T-helper 1 cell (primary cell): ENCODE measurements at regions not wholly inside any gene's neighbourhood (a gene's known extent, or its start where the extent isn't known, plus 50 kb on each side); places are given as distances from the start of the nearest gene placed in this dataset.

Source experiments
- DNase-seq, 5 donors: peaks; one replicate each; pipeline ENCODE4 v3.0.0-alpha.2; 2012 to 2020

DNA sequence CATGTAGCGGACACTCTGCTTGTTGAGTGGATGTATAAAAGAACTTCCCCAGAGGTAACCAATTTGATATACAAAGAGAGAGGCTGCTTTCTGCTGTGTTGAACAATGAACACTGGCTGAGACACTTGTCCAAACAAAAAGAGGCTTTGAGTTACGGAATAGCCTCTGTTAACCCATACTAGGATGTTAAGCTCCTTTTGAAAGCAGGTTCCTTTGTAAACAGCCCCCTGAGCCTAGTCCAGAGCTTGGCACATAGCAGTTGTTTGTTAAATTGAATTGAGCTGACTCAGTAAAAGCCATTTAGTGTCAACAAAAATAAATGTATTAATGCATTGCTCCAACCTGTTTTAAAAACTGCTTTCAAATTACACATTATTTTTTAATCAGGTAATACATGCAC, 200.1 kb downstream of the MZT1 start:
- no peak for DNase-seq

DNA sequence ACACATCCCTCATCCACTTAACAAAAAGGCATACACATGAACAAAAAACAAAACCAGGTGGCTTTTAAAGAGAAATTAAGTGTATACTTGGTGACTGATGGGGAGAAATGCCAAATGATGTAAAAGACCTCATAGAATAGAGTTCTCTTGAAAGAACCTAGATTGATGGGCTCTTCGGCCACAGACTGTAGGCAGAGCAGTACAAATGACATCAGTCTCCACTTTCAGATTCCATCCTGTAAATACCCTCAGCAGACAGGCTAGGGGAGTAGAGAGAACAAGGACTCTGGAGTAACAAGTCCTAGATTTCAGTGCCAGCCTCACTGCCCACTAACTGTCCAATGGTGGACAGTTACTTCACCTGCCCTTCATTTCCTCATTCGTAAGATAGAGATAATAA, 203.8 kb downstream of the MZT1 start:
- DNase-seq = no peak

DNA sequence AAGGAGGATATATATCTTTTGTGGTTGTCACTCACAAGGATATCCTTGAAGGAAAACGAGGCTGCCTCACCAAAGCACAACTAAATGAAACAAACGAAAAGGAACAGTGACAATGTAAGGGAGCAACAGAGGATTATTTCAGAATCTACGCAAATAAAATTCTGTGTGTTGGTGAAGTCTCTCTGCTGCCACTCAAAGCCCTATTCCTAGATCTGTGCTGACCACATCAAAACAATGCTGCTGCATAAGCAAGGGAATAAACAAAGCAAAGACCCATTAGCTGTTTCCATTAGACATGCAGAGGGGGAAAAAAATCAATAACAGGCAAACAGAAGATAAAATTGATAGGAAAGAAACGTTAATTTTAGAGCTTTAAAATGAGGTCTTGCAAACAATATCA, 204.4 kb downstream of the MZT1 start:
- no peak for DNase-seq

DNA sequence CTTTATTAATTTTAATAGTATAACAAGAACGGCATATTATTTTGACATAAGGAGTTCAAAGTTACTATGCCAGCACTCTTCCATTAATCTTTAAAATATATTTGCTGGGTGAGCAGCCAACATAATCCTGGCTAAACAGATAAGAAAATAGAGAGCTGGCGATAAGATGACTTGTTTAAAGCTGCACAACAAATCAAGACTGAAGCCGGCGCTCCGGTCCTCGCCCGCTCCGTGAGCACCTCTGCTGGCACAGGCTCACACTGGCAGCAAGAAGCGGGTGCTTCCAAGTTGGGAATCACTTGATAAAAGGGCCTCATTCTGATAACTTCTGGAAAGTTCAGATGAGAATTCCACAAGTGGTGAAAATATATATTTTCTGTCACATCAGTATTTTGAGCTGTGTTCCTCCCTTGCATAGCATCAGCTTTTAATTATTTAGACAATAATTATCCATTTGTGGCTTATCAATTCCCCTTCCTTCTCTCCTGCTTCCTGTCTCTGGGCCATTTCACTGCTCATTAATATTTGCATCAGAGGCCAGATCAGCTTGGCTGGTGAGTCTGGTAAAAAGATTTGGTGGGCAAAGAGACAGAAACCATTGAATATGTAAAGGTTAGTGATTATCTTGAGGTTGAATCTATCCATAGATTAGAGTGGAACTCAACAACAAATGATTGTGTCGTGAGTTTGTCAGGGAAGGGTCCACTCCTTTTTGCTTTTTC, 205.3 kb downstream of the MZT1 start:
- no peak for DNase-seq

- no peak for DNase-seq
Observed at GRCh38 chr13:72514146-72514545, 213.3 kb downstream of the MZT1 start.

DNA sequence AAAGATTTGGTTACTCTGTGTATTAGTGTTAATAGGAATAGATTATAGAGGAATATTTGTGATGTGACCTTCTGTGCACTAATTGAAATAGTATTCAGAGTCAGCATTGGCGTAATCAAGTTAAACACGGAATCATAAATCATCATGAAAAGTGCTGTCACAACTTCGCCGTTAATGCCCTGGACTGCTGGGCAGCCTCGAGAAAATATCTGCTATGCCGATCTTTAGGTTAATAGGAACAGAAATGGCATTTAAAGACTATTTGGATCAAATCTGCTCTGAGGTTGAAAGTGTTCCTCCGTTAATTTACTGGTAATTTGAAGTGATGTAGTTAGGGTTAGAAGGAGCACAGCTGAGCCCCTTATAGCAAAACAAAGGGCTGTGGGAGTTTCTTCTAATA, 219.0 kb downstream of the MZT1 start:
- DNase-seq = no peak

DNA sequence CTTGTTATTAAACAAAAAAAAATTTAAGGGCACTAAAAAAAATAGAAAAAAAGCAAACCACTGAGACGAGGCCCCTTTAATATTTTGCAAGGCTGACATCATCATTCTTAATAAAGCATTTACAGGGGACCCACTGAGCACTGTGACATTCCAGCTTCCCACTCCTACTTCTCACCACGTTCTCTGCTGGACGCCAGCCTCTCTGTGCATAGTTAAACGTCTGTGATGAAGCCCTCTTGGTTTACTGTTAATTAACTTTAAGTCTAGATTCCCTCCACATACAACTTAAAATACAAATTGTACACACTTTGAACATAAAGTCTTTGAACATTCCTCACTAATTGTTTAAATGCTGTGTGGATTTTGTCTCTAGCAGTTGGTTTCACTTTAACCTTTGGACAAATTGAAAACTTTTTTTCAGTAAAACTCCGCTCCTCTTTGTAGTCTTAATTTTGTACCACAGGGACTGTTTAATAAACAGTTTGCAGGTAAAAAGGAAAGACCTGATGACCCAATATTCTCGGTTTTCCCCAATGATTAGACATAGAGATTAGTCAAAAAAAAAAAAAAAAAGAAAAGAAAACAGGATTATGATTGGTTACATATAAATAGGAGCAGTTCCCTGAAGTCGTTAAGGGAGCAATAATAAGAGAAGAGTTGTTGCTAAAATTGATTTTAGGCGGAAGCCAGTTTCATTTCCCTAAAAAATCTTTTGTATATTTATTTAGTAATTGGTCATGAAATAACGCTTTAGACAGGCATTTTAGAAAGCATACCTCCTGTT, 219.8 kb downstream of the MZT1 start:
- DNase-seq = no peak

DNA sequence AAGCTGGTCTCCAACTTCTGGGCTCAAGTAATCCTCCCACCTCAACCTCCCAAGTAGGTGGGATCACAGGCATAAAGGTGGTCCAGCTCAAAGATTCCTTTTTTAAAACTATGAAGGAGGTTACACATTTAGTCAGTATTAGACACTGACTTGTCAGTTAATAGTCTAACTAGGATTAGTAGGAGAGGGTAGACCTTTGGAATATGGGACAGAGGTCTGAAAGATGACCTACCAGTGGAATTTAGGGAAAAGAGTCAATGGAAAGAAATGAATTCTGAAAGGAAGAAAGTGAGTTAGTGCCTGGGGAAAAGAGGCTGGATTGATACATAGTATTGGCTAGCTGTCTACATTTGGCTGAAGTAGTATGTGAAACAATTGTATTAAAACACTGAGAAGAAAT, 220.7 kb downstream of the MZT1 start:
- no peak for DNase-seq

- no peak for DNase-seq
Observed at GRCh38 chr13:72505376-72505775, 222.1 kb downstream of the MZT1 start.

DNA sequence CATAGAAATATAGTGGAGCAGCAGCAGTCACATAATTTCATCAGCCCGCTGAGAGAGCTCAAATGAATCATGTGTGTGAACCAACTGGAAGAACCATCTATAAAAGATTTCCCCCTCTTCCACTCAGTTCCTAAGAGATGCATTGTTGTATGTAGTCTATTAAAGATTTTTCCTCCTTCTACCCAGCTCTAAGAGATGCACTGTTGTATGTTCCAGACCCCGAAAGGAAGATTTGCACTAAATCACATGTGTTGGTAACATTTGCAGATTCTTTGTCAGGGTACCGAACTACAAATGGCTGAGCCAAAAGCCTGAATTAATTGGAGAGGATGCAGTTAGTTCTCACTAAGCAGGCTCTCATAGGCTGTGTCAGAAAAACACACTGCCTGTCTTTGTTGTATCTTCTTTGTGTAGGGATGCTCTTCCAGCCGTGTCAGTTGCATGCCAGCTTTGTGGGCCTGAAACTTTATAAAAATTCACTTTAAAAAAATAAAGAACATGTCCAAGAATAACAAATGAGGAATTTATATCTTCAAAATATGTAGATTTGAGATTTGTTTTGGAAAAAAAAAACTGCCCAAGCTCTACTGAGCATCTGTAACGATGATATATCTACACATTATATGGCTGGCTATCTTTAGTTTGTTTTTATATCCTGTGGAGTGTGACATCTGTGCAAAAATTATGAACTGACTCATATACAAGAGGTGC, 223.1 kb downstream of the MZT1 start:
- no peak for DNase-seq

DNA sequence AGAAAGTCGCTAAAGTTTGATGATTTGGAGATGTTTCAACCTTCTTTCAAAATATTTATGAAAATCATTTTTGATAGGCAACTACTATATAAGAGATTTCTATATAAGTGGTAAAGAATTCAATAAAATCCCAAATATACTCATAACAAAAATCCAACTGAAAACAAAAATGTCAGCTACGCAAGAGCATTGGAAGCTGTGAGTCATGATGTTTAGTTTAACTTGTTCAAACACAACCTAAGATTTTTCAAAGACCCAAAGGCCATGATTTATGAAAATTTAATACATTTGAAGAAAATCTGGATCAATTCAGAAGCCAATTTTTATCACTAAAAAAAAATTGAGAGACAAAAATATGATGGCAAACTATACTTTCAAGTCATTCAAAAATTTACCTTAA, 226.6 kb downstream of the MZT1 start:
- DNase-seq = no peak

DNA sequence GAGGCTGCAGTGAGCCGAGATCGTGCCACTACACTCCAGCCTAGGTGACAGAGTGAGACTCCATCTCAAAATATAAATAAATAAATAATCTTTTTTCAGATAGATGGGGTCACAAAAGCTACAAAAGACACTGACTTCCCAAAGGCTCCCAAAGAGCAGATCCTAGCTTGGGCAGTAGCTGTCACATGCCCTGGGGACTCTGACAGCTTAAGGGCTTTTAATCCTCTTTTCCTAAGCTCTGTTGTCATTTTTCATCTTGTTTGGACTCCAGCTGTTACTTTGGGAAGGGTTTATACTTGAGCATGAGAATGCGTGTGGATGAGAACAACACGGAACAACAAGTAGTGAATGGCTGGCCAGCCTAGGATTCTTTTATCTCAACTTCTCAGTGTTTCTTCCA, 231.7 kb downstream of the MZT1 start:
- no peak for DNase-seq

DNA sequence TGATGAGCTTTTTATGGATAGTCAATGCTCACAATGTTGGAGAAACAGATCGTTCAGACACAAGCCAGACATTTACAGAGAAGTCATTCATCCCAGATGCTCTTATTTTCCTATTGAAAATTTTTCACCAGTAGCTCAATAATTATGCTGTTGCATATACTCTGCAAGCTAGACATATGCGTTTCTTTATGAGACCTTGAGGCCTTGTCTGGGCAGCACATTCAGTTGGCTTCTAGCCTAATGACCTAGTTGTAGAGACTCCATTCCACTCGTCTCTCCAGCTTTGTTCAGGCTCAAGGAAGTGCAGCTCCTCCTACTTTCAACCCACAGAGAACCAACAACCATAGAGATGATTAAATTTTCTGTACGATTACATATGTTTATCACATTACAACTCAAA, 237.7 kb downstream of the MZT1 start:
- no peak for DNase-seq

DNA sequence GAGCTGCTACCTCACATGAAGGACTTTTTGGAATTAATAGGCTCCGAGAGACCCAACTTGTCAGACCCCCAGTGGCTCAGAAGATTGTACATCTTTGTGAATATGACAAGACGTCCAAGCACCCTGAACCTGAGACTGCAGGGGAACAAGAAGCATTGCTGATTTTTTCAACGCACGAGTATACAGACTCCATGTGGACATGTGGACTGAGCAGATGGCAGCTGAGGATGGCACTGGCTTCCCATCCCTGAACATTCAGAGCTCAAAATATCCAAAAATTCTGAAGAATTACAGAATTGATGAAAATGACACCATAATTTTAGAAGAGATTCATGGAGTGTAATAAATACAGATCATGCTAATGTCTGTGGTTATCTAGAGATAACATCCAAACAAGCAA, 254.1 kb downstream of the MZT1 start:
- DNase-seq = no peak

GRCh38 chr13:72469906-72470305, 257.5 kb downstream of the MZT1 start:
- DNase-seq = no peak

DNA sequence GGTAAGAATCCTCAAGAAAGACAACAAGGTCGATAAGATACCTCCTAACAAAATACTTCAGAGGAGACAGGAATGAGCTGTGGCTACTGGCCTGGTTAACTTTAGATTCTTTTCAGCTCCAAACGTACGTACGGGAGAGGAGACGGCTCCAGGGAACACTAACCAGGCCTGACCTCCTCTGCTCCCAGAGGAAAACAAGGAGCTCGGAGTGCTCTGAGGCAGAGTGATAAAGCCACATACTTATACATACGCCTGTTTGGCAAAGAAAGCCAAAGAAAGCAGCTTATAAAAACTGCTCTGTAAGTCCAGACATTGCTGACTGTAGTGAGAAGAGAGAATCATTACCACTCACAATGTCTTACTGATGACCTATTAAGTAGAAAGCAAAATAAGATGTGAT, 263.9 kb downstream of the MZT1 start:
- DNase-seq = no peak

DNA sequence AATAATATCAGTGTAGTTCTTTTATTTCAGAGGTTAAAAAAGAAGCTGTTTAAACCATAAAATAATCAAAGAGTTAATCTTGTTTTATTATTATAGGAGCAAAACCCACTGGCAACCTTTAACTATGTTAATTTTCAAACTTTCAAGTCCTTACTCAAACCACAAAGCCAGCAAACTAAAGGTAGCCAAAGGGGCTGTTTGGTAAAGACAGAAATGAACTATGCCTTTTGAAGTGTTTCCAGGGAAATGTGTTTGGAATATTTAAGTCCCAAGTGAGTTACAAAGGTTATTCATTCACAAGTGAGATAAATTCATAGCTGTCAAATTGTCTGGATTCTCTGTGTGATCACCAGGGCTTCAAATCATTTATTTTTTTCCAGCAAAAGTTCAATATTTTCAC, 264.7 kb downstream of the MZT1 start:
- no peak for DNase-seq

DNA sequence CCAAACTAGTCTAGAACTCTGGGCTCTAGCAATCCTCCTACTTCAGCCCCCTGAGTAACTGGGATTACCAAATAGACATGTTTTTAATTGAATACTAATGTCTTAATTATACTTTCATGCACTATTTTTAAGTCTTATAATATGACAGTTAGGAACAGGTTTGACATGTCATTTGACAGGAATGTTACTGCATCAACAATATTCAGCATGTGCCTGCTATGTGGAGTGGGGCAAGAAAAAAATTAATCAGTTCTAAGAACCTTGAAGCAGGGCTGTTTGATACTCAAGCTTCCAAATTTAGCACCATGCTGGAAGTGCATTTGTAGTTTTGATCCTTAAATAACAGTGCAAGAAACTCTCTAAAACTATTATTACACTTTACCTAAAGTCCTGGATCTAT, 265.3 kb downstream of the MZT1 start:
- no peak for DNase-seq

DNA sequence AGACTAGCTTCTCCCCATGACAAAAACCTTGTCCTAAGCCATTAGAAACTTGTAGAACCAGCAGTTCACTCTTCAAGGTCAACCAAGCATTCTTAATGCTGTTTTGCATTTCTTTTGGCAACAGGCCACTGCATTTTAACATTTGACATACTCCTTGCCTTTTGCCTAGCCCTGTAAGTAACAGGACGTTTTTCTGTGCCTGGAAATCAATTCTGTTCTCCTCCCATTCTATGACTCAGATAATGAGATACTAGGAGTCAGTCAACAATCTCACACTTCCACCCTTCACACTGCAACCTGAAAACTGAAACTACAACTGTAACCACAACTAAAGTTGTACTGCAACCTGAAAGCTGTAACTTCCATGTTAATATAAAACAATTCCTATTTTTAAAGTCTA, 268.7 kb downstream of the MZT1 start:
- no peak for DNase-seq

- DNase-seq = no peak
Observed at GRCh38 chr13:72457151-72457550, 270.3 kb downstream of the MZT1 start.

- DNase-seq = no peak
Observed at GRCh38 chr13:72456486-72456885, 270.9 kb downstream of the MZT1 start.

- DNase-seq = no peak
Observed at GRCh38 chr13:72453161-72453560, 274.3 kb downstream of the MZT1 start.

DNA sequence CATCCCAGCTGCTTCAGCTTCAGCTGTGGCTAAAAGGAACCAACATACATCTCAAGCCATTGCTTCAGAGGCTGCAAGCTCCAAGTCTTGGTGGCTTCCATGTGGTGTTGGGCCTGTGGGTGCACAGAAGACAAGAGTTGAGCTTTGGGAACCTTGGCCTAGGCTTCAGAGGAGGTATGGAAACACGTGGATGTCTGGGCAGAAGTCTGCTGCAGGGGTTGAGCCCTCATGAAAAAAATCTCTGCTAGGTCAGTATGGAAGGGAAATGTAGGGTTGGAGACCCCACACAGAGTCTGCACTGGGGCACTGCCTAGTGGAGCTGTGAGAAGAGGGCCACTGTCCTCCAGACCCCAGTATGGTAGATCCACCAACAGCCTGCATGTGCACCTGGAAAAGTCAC, 279.3 kb downstream of the MZT1 start:
- no peak for DNase-seq

DNA sequence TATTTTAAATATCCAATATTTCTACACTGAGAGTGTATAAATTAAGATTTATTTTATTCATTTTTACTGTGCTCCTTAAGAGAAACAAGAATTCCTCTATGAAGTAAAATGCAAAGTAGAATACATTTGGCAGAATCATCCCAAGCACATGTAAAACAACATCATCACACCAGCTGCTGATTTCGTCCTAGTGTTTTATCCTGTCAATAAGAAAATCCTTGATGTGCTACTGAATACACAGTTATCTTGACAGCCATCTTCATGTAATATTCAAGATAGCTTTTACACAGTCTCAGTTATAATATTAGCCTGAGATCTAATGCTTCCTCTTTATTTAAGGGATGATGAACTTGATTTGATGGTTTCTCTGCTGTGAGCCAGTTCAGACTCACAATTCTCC, 282.4 kb downstream of the MZT1 start:
- DNase-seq = no peak
